22Rv1 (cell line): ENCODE measurements at regions not wholly inside any gene's neighbourhood (a gene's known extent, or its start where the extent isn't known, plus 50 kb on each side); places are given as distances from the start of the nearest gene placed in this dataset.
"Not testable (repeated sequence)": the region's sequence is repeated elsewhere in the genome, so short reads cannot be mapped to it uniquely, and the experiment has no call there.

Experiments
- H3K27ac ChIP-seq: fragments of 450-650 bp; 2 replicates; pipeline ENCODE4 v1.5.1; 2017
- CTCF ChIP-seq: fragments of 450-650 bp; IDR thresholded peaks from 2 replicates; pipeline ENCODE4 v1.5.1; 2017; ENCODE audit warnings: mild to moderate bottlenecking
- ZFX ChIP-seq: fragments of 450-650 bp; IDR thresholded peaks from 2 replicates; pipeline ENCODE4 v1.6.1; 2017; ENCODE audit warnings: antibody characterized with exemption, borderline replicate concordance

- TF ChIP-seq CTCF (no peak), ZFX (no peak)
- no peak overlapping the region for H3K27ac ChIP-seq
Observed at GRCh38 chr5:124825250-124825982, 79.0 kb upstream of the ZNF608 start.

GRCh38 chr5:124825983-124826337, 79.5 kb upstream of the ZNF608 start:
- TF ChIP-seq CTCF (no peak), ZFX (no peak)
- no peak overlapping the region for H3K27ac ChIP-seq

- no peak for TF ChIP-seq CTCF
- TF ChIP-seq ZFX, result no peak
- H3K27ac ChIP-seq, result no peak overlapping the region
Observed at GRCh38 chr5:124828731-124829234, 82.3 kb upstream of the ZNF608 start.

GRCh38 chr5:124831687-124832240, 85.3 kb upstream of the ZNF608 start:
- TF ChIP-seq CTCF (no peak), ZFX (no peak)
- no peak overlapping the region for H3K27ac ChIP-seq

- H3K27ac ChIP-seq, result no peak overlapping the region
- no peak for TF ChIP-seq CTCF
- no peak for TF ChIP-seq ZFX
Observed at GRCh38 chr5:124832510-124832909, 86.1 kb upstream of the ZNF608 start.

GRCh38 chr5:124836314-124836713, 89.9 kb upstream of the ZNF608 start:
- H3K27ac ChIP-seq, result not testable (repeated sequence)

GRCh38 chr5:124839371-124839998, 93.0 kb upstream of the ZNF608 start:
- H3K27ac ChIP-seq, result no peak overlapping the region
- TF ChIP-seq CTCF, result no peak
- no peak for TF ChIP-seq ZFX
